KMS-11 (cell line): ENCODE measurements at regions not wholly inside any gene's neighbourhood (a gene's known extent, or its start where the extent isn't known, plus 50 kb on each side); places are given as distances from the start of the nearest gene placed in this dataset.

Experiments
- H2AFZ ChIP-seq: fragments of 200-600 bp; sonication (generic); 2 replicates; pipeline ENCODE4 v1.6.1; 2016; ENCODE audit warnings: antibody characterized with exemption, mixed run types, low read depth
- H3K27ac ChIP-seq: fragments of 200-600 bp; sonication (generic); 2 replicates; pipeline ENCODE4 v1.6.1; 2016; ENCODE audit warnings: mild to moderate bottlenecking, mixed run types
- H3K27me3 ChIP-seq: fragments of 200-600 bp; sonication (generic); 2 replicates; pipeline ENCODE4 v1.6.1; 2017; ENCODE audit warnings: mild to moderate bottlenecking, low read depth, mixed run types, moderate library complexity; ENCODE audit not compliant: insufficient read depth
- H3K36me3 ChIP-seq: fragments of 200-600 bp; sonication (generic); 2 replicates; pipeline ENCODE4 v1.6.1; 2017; ENCODE audit warnings: mild to moderate bottlenecking, mixed run types; ENCODE audit not compliant: insufficient read depth
- H3K4me1 ChIP-seq: fragments of 200-600 bp; sonication (generic); 2 replicates; pipeline ENCODE4 v1.6.1; 2016; ENCODE audit warnings: mild to moderate bottlenecking, low read depth, mixed run types; ENCODE audit not compliant: poor library complexity, severe bottlenecking
- H3K4me2 ChIP-seq: fragments of 200-600 bp; sonication (generic); 2 replicates; pipeline ENCODE4 v1.7.0; 2016; ENCODE audit warnings: mild to moderate bottlenecking, mixed run types
- H3K4me3 ChIP-seq: fragments of 200-600 bp; sonication (generic); IDR thresholded peaks from 2 replicates; pipeline ENCODE4 v1.6.1; 2017; ENCODE audit warnings: low read depth, low read length, mixed read lengths; ENCODE audit not compliant: insufficient read depth
- H3K79me2 ChIP-seq: fragments of 200-600 bp; sonication (generic); 2 replicates; pipeline ENCODE4 v1.6.1; 2016; ENCODE audit warnings: low read depth, mixed run types; ENCODE audit not compliant: insufficient read depth
- H3K9ac ChIP-seq: fragments of 200-600 bp; sonication (generic); 2 replicates; pipeline ENCODE4 v1.6.1; 2016; ENCODE audit warnings: mild to moderate bottlenecking, mixed run types
- H4K20me1 ChIP-seq: fragments of 200-600 bp; sonication (generic); 2 replicates; pipeline ENCODE4 v1.6.1; 2016; ENCODE audit warnings: mild to moderate bottlenecking, mixed run types; ENCODE audit not compliant: insufficient read depth
- CTCF ChIP-seq: fragments of 200-600 bp; sonication (generic); conservative IDR thresholded peaks from 2 replicates; pipeline ENCODE4 v1.6.1; 2017; ENCODE audit warnings: low read depth, mild to moderate bottlenecking, antibody characterized with exemption, low read length, moderate library complexity, mixed read lengths

GRCh38 chr2:12592296-12592695 lies 124.4 kb upstream of the TRIB2 start:
- TF ChIP-seq CTCF, result no peak

GRCh38 chr2:12594590-12594989 lies 122.1 kb upstream of the TRIB2 start:
- TF ChIP-seq CTCF, result no peak
- no peak overlapping the region for H3K4me2 ChIP-seq
- no peak overlapping the region for H2AFZ ChIP-seq
- H3K4me1 ChIP-seq, result no peaks in the 10 kb centered on the region
- H3K36me3 ChIP-seq, result no peaks in the 10 kb centered on the region
- H3K27me3 ChIP-seq, result no peaks in the 10 kb centered on the region
- H3K79me2 ChIP-seq, result no peaks in the 10 kb centered on the region
- H3K4me3 ChIP-seq, result no peak overlapping the region
- H3K9ac ChIP-seq, result no peak overlapping the region
- H3K27ac ChIP-seq, result no peak overlapping the region
- H4K20me1 ChIP-seq, result no peaks in the 10 kb centered on the region

More at GRCh38 chr2:12592296-12592695, 124.4 kb upstream of the TRIB2 start:
- H3K4me3 ChIP-seq, result no peak overlapping the region
- no peaks in the 10 kb centered on the region for H3K79me2 ChIP-seq
- H4K20me1 ChIP-seq, result no peaks in the 10 kb centered on the region
- H3K4me2 ChIP-seq, result no peak overlapping the region
- H2AFZ ChIP-seq, result no peak overlapping the region
- no peak overlapping the region for H3K9ac ChIP-seq
- H3K4me1 ChIP-seq, result peaks cover 10% of the 10 kb centered on the region
- H3K27ac ChIP-seq, result no peak overlapping the region
- no peaks in the 10 kb centered on the region for H3K27me3 ChIP-seq
- no peaks in the 10 kb centered on the region for H3K36me3 ChIP-seq

GRCh38 chr2:12596771-12597170 lies 120.0 kb upstream of the TRIB2 start:
- Histone ChIP-seq H4K20me1 (no peaks in the 10 kb centered on the region), H3K9ac (no peak overlapping the region), H3K36me3 (no peaks in the 10 kb centered on the region), H3K27me3 (no peaks in the 10 kb centered on the region), H3K4me2 (no peak overlapping the region), H3K27ac (no peak overlapping the region), H2AFZ (no peak overlapping the region), H3K79me2 (no peaks in the 10 kb centered on the region), H3K4me1 (no peaks in the 10 kb centered on the region), H3K4me3 (no peak overlapping the region)
- TF ChIP-seq CTCF, result no peak

- Histone ChIP-seq H3K27me3 (no peaks in the 10 kb centered on the region), H3K9ac (no peak overlapping the region), H3K36me3 (no peaks in the 10 kb centered on the region), H3K79me2 (no peaks in the 10 kb centered on the region), H3K4me3 (no peak overlapping the region), H3K4me1 (no peaks in the 10 kb centered on the region), H3K27ac (no peak overlapping the region), H4K20me1 (no peaks in the 10 kb centered on the region), H3K4me2 (no peak overlapping the region), H2AFZ (no peak overlapping the region)
- TF ChIP-seq CTCF, result no peak
Observed at GRCh38 chr2:12597610-12598009, 119.1 kb upstream of the TRIB2 start.

- H3K4me3 ChIP-seq, result no peak overlapping the region
- H3K36me3 ChIP-seq, result no peaks in the 10 kb centered on the region
- no peak overlapping the region for H3K9ac ChIP-seq
- no peak for TF ChIP-seq CTCF
- H2AFZ ChIP-seq, result no peak overlapping the region
- no peak overlapping the region for H3K27ac ChIP-seq
- H3K27me3 ChIP-seq, result no peaks in the 10 kb centered on the region
- no peaks in the 10 kb centered on the region for H4K20me1 ChIP-seq
- H3K4me1 ChIP-seq, result no peaks in the 10 kb centered on the region
- no peak overlapping the region for H3K4me2 ChIP-seq
- no peaks in the 10 kb centered on the region for H3K79me2 ChIP-seq
Observed at GRCh38 chr2:12602661-12603060, 114.1 kb upstream of the TRIB2 start.
